ENCODE measurements at regions not wholly inside any gene's neighbourhood (a gene's known extent, or its start where the extent isn't known, plus 50 kb on each side); places are given as distances from the start of the nearest gene placed in this dataset.

DNA sequence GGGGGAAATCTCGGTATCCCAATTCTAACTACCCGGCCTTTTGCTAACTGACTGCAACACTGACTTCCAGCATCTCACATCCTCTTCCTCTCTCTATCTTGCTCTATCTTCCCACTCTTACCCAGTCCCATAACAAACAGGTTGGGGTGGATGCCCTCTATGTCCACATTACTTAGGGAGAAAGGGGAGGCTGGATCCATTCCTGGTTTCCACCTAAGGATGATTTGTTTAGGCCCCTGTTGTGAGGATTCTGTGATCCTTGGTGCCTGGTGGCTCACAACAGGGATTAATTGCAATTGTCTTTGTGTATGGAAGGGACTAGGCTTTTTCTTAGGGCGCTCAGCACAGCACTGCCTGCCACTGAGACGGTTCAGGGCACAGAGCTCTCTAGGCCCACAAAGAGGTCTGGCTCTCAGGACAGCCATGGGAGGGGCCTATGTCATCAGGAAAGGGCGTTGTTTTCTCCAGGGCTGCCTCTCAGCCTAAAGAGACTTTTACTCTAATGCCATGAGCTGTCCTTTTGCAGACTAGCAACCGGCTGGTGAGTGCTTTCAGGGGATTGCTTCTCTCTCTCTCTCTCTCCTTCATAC, 612.1 kb upstream of the SALL1 start:
- dilution Hi-C loops (cut with MboI; ENCODE audit: extremely low pct_ligation_motif_present, low sequenced_read_pairs) = no loop called here

More for the DNA sequence above, 612.1 kb upstream of the SALL1 start:
- ChIA-PET POLR2A (no interaction called here), CTCF (interaction anchor here (1.3 kb wide), 1 partner anchor 957 kb away, joined by 4 read pairs; no protein-coding TSS in a partner anchor)
- Histone ChIP-seq H3K4me1 (ENCODE audit: control insufficient read depth, extremely low read depth, insufficient read depth, low read length) (no peaks in the 10 kb centered on the region), H3K9me1 (replicated peaks; ENCODE audit: control insufficient read depth, extremely low read depth, insufficient read depth, low read length) (no peaks in the 10 kb centered on the region), H3K27me3 (ENCODE audit: control insufficient read depth in 2 of 2, insufficient read depth in 2 of 2, low read length in 2 of 2) (no peaks in the 10 kb centered on the region), H3K9me3 (replicated peaks; ENCODE audit: control insufficient read depth, insufficient read depth, low read length) (no peaks in the 10 kb centered on the region), H3K4me2 (ENCODE audit: insufficient read depth, low read length) (no peak overlapping the region), H3K36me3 (ENCODE audit: control insufficient read depth in 2 of 2, extremely low read depth in 1 of 2, insufficient read depth in 2 of 2, low read length in 2 of 2) (no peaks in the 10 kb centered on the region), H3K79me2 (ENCODE audit: control insufficient read depth, insufficient read depth, low read length) (no peaks in the 10 kb centered on the region), H3K27ac (ENCODE audit: insufficient read depth, low read depth, low read length) (no peak overlapping the region), H3K4me3 (replicated peaks in 1 of 3; ENCODE audit: insufficient read depth in 1 of 3, low read depth in 1 of 3, low read length in 3 of 3) (no peak overlapping the region), H4K20me1 (replicated peaks; ENCODE audit: control insufficient read depth, extremely low read depth, insufficient read depth, low read length) (no peaks in the 10 kb centered on the region), H2AFZ (ENCODE audit: low read depth, low read length) (no peak overlapping the region), H3K9ac (replicated peaks; ENCODE audit: extremely low read depth, insufficient read depth, low read length) (no peak overlapping the region)
- DNase-seq (ENCODE audit: low read depth, low spot score) (no peak), FAIRE-seq (no peak)
- no TSS peak for BruUV-seq (replicated peaks)
- TF ChIP-seq POLR2A (IDR thresholded peaks at IDR 0.05; ENCODE audit: low read depth, low read length) = no peak
- TF ChIP-seq POLR2AphosphoS5 (IDR thresholded peaks at IDR 0.05; ENCODE audit: insufficient read depth, low read depth, low read length) = no peak
- TF ChIP-seq GATA2 (IDR thresholded peaks at IDR 0.05; ENCODE audit: insufficient read depth, insufficient read length, low read depth, low read length) = no peak
- no peak for TF ChIP-seq FOS (IDR thresholded peaks at IDR 0.05; ENCODE audit: borderline replicate concordance, insufficient read depth, low read length)
- no peak for TF ChIP-seq MAX (IDR thresholded peaks at IDR 0.05; ENCODE audit: insufficient read depth, insufficient read length)
- no peak for TF ChIP-seq JUN (IDR thresholded peaks at IDR 0.05; ENCODE audit: borderline replicate concordance, insufficient read depth, insufficient read length, low read depth)
- TF ChIP-seq EZH2 (IDR thresholded peaks at IDR 0.05; ENCODE audit: borderline replicate concordance, low read depth, low read length, severe bottlenecking) = no peak
- TF ChIP-seq CTCF (IDR thresholded peaks at IDR 0.05; ENCODE audit: extremely low read depth in 1 of 2, insufficient read depth in 1 of 2, low read depth in 1 of 2, low read length in 2 of 2) = no peak
- TF ChIP-seq MYC (IDR thresholded peaks at IDR 0.05; ENCODE audit: low read depth, low read length) = no peak
- intact Hi-C loops (cut with micrococcal nuclease) = no loop called here

Measured in endothelial cell of umbilical vein (primary cell).